CD4-positive, alpha-beta T cell (primary cell): ENCODE measurements at regions not wholly inside any gene's neighbourhood (a gene's known extent, or its start where the extent isn't known, plus 50 kb on each side); places are given as distances from the start of the nearest gene placed in this dataset.

Experiments used
- ATAC-seq: fragments of 200-7000 bp; cut with Tn5 transposase; one replicate; pipeline ENCODE4 v1.10.0; 2022; ENCODE audit warnings: mild to moderate bottlenecking; ENCODE audit not compliant: poor library complexity
- CTCF ChIA-PET: fragments of 350-600 bp; sonication (Branson Sonifier 250); formaldehyde crosslinking; loops from one replicate; lab custom pipeline; 2021; ENCODE audit warnings: antibody characterized with exemption, inconsistent platforms; lab: Charles Lee
- POLR2A ChIA-PET: fragments of 350-600 bp; sonication (Branson Sonifier 250); formaldehyde crosslinking; loops from one replicate; lab custom pipeline; 2021; ENCODE audit warnings: antibody characterized with exemption, inconsistent platforms; lab: Charles Lee
- DNase-seq, 14 experiments: peaks; one replicate each; pipeline ENCODE4 v3.0.0-alpha.2; 2013 to 2020; ENCODE audit warnings: mixed read lengths in 2 of 14
- H3K27ac ChIP-seq, 2 donors: one replicate each; pipeline versions ENCODE4 v1.5.1 to v1.7.0; 2013; ENCODE audit warnings: low read length in 2 of 2, low read depth in 1 of 2, mild to moderate bottlenecking in 1 of 2
- H3K27me3 ChIP-seq, 2 experiments: 1 replicate in 1 of 2; 2 replicates in 1 of 2; pipeline versions ENCODE4 v1.6.1 to v1.7.0; 2013; ENCODE audit warnings: low read length in 2 of 2, control low read depth in 1 of 2, mild to moderate bottlenecking in 1 of 2, moderate library complexity in 1 of 2; ENCODE audit not compliant: insufficient read depth in 2 of 2, control insufficient read depth in 1 of 2
- H3K36me3 ChIP-seq: one replicate; pipeline ENCODE4 v1.6.1; 2013; ENCODE audit warnings: low read length, control low read depth; ENCODE audit not compliant: insufficient read depth
- H3K4me1 ChIP-seq: one replicate; pipeline ENCODE4 v1.6.1; 2013; ENCODE audit warnings: low read length, control low read depth; ENCODE audit not compliant: insufficient read depth
- H3K4me3 ChIP-seq: one replicate; pipeline ENCODE4 v1.5.1; 2013; ENCODE audit warnings: mild to moderate bottlenecking, low read length, moderate library complexity
- H3K9me3 ChIP-seq, 2 experiments: 1 replicate in 1 of 2; 2 replicates in 1 of 2; pipeline versions ENCODE4 v1.6.1 to v1.7.0; 2013; ENCODE audit warnings: low read length in 2 of 2, mild to moderate bottlenecking in 2 of 2, control low read depth in 1 of 2, moderate library complexity in 1 of 2; ENCODE audit not compliant: control insufficient read depth in 1 of 2, insufficient read depth in 1 of 2
- H3K27ac Mint-ChIP-seq: one replicate; pipeline ENCODE4 v1.8.0; 2020; ENCODE audit warnings: mixed read lengths
- H3K27me3 Mint-ChIP-seq: one replicate; pipeline ENCODE4 v1.8.0; 2021; ENCODE audit warnings: mixed read lengths
- H3K36me3 Mint-ChIP-seq: one replicate; pipeline ENCODE4 v1.8.0; 2021; ENCODE audit warnings: low read depth, mixed read lengths
- H3K4me1 Mint-ChIP-seq: one replicate; pipeline ENCODE4 v1.8.0; 2021; ENCODE audit warnings: low read depth, mixed read lengths
- H3K4me3 Mint-ChIP-seq: one replicate; pipeline ENCODE4 v1.8.0; 2020; ENCODE audit warnings: mild to moderate bottlenecking, mixed read lengths
- H3K9me3 Mint-ChIP-seq: one replicate; pipeline ENCODE4 v1.8.0; 2020; ENCODE audit warnings: mixed read lengths
- intact Hi-C, 2 experiments: fragments of 100-400 bp; cut with DNase I in 1 of 2; cut with micrococcal nuclease in 1 of 2; formaldehyde crosslinking; loops; one replicate each; pipeline versions ENCODE4 v1.15.1 to v1.9.0; 2023 to 2025; cut with DNase I, micrococcal nuclease
- TF ChIP-seq, protein P1 (sequence below): fragments of 200-600 bp; IDR thresholded peaks from one replicate; pipeline ENCODE4 v1.8.0; 2022; ENCODE audit warnings: antibody characterized with exemption, mild to moderate bottlenecking

DNA sequence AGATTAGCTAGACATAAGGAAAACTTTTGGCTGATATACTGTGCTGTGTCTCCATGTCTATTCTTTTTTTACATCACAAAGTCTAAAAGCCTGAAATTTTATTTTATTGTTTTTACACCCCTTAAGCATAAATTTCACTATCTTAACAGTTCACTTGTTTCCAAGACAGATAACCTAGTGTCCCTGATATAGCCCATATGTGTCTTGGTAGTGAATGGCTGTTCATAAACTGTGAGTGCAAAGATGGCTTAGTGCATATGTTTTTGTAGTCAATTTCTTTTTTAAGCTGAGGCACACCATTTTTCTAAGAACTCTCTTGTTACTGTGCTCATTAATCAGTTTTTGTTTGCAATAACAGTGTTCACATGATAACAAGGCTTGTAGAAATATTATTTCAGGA, 381.1 kb downstream of the OXSM start:
- Histone ChIP-seq H3K4me1 (no peaks in the 10 kb centered on the region), H3K9me3 (peaks cover 0 to 3% of the 10 kb centered on the region in 2 experiments), H3K27me3 (no peaks in the 10 kb centered on the region), H3K4me3 (no peak overlapping the region), H3K27ac (no peak overlapping the region), H3K36me3 (no peaks in the 10 kb centered on the region)
- ATAC-seq: no peak
- no peak overlapping the region for H3K4me3 Mint-ChIP-seq
- ChIA-PET POLR2A (no interaction called here), CTCF (no interaction called here)
- TF ChIP-seq, protein P1, sequence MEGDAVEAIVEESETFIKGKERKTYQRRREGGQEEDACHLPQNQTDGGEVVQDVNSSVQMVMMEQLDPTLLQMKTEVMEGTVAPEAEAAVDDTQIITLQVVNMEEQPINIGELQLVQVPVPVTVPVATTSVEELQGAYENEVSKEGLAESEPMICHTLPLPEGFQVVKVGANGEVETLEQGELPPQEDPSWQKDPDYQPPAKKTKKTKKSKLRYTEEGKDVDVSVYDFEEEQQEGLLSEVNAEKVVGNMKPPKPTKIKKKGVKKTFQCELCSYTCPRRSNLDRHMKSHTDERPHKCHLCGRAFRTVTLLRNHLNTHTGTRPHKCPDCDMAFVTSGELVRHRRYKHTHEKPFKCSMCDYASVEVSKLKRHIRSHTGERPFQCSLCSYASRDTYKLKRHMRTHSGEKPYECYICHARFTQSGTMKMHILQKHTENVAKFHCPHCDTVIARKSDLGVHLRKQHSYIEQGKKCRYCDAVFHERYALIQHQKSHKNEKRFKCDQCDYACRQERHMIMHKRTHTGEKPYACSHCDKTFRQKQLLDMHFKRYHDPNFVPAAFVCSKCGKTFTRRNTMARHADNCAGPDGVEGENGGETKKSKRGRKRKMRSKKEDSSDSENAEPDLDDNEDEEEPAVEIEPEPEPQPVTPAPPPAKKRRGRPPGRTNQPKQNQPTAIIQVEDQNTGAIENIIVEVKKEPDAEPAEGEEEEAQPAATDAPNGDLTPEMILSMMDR: no peak
- no peaks in the 10 kb centered on the region for H3K27me3 Mint-ChIP-seq
- DNase-seq: no peak
- intact Hi-C loops: loop anchor here in 1 of 2 experiments (5.0 kb wide), 1 partner anchor 229 kb away; no protein-coding TSS in a partner anchor
- peaks cover 14% of the 10 kb centered on the region for H3K9me3 Mint-ChIP-seq
- no peaks in the 10 kb centered on the region for H3K4me1 Mint-ChIP-seq
- no peak overlapping the region for H3K27ac Mint-ChIP-seq
- no peaks in the 10 kb centered on the region for H3K36me3 Mint-ChIP-seq

DNA sequence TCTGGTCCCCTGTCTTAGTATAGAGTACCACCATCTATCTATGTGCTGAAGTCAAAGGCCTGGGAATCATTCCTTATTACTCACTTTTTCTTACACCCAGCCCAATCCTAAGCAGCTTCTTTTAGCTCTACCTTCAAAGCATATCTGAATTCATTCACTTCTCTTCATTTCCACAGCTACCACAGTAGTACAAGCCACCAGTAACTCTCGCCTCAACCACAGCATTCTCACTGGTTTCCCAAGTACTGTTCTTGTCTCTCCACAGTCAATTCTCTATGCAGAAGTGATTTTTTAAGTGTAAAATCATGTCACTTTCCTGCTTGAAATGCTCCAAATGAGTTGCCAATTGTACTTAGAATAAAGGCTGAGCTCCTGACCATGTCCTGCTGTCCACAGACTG, 401.7 kb downstream of the OXSM start:
- no peak overlapping the region for H3K4me3 Mint-ChIP-seq
- Histone ChIP-seq H3K36me3 (no peaks in the 10 kb centered on the region), H3K9me3 (peaks cover 0 to 3% of the 10 kb centered on the region in 2 experiments), H3K4me1 (no peaks in the 10 kb centered on the region), H3K4me3 (no peak overlapping the region), H3K27ac (no peak overlapping the region), H3K27me3 (no peaks in the 10 kb centered on the region)
- ChIA-PET CTCF (no interaction called here), POLR2A (no interaction called here)
- H3K27me3 Mint-ChIP-seq: no peaks in the 10 kb centered on the region
- TF ChIP-seq, protein P1: no peak
- no peaks in the 10 kb centered on the region for H3K36me3 Mint-ChIP-seq
- peaks cover 10% of the 10 kb centered on the region for H3K9me3 Mint-ChIP-seq
- intact Hi-C loops: no loop called here
- no peak overlapping the region for H3K27ac Mint-ChIP-seq
- no peak for DNase-seq
- H3K4me1 Mint-ChIP-seq: no peaks in the 10 kb centered on the region
- no peak for ATAC-seq

- CTCF ChIA-PET: no interaction called here
- Mint-ChIP-seq H3K27me3 (no peaks in the 10 kb centered on the region), H3K36me3 (no peaks in the 10 kb centered on the region), H3K9me3 (peaks cover 7% of the 10 kb centered on the region), H3K4me3 (no peak overlapping the region), H3K27ac (no peak overlapping the region), H3K4me1 (no peaks in the 10 kb centered on the region)
- no peak for DNase-seq
- no peaks in the 10 kb centered on the region for H3K36me3 ChIP-seq
- H3K27ac ChIP-seq: no peak overlapping the region
- no peak overlapping the region for H3K4me3 ChIP-seq
- TF ChIP-seq, protein P1: no peak
- intact Hi-C loops: no loop called here
- H3K9me3 ChIP-seq: peaks cover 0 to 3% of the 10 kb centered on the region in 2 experiments
- no peak for ATAC-seq
- no peaks in the 10 kb centered on the region for H3K4me1 ChIP-seq
- POLR2A ChIA-PET: no interaction called here
- no peaks in the 10 kb centered on the region for H3K27me3 ChIP-seq
Observed at GRCh38 chr3:26193558-26193957, 403.7 kb downstream of the OXSM start.
